Liver (tissue), 8 donors: ENCODE measurements at regions not wholly inside any gene's neighbourhood (a gene's known extent, or its start where the extent isn't known, plus 50 kb on each side); places are given as distances from the start of the nearest gene placed in this dataset.

Experiments used
- DNase-seq: peaks from one replicate; pipeline ENCODE4 v3.0.0-alpha.2; 2017; ENCODE audit warnings: low spot score
- H3K27ac ChIP-seq, 2 donors: one replicate each; pipeline ENCODE4 v1.7.0; 2013; ENCODE audit warnings: inconsistent platforms in 2 of 2, low read length in 2 of 2, control low read depth in 1 of 2, low read depth in 1 of 2, mild to moderate bottlenecking in 1 of 2
- H3K27me3 ChIP-seq, 4 donors: one replicate each; pipeline versions ENCODE4 v1.6.1 to v1.7.0; 2013; ENCODE audit warnings: low read length in 3 of 4, inconsistent platforms in 1 of 4, mild to moderate bottlenecking in 1 of 4, moderate library complexity in 1 of 4; ENCODE audit not compliant: control insufficient read depth in 4 of 4, insufficient read depth in 4 of 4
- H3K36me3 ChIP-seq, 4 donors: one replicate each; pipeline versions ENCODE4 v1.6.1 to v1.7.0; 2013; ENCODE audit warnings: low read length in 3 of 4, mild to moderate bottlenecking in 3 of 4, low read depth in 1 of 4, moderate library complexity in 1 of 4; ENCODE audit not compliant: control insufficient read depth in 4 of 4, insufficient read depth in 3 of 4
- H3K4me1 ChIP-seq, 4 donors: one replicate each; pipeline versions ENCODE4 v1.6.1 to v1.7.0; 2013; ENCODE audit warnings: low read length in 3 of 4, mild to moderate bottlenecking in 3 of 4, moderate library complexity in 1 of 4; ENCODE audit not compliant: control insufficient read depth in 4 of 4, insufficient read depth in 4 of 4
- H3K4me3 ChIP-seq, 3 donors: one replicate each; pipeline versions ENCODE4 v1.6.1 to v1.7.0; 2013; ENCODE audit warnings: low read length in 3 of 3, control low read depth in 1 of 3, low read depth in 1 of 3, mild to moderate bottlenecking in 1 of 3
- H3K9ac ChIP-seq, 2 donors: one replicate each; pipeline ENCODE4 v1.7.0; 2013; ENCODE audit warnings: low read length in 2 of 2, mild to moderate bottlenecking in 2 of 2, moderate library complexity in 2 of 2, control low read depth in 1 of 2, low read depth in 1 of 2
- H3K9me3 ChIP-seq, 4 donors: one replicate each; pipeline versions ENCODE4 v1.6.1 to v1.7.0; 2013; ENCODE audit warnings: low read length in 3 of 4; ENCODE audit not compliant: control insufficient read depth in 4 of 4
- ATF3 ChIP-seq: IDR thresholded peaks from 2 replicates; pipeline ENCODE4 v1.6.1; 2016; ENCODE audit warnings: antibody characterized with exemption
- CTCF ChIP-seq: fragments of 150-350 bp; IDR thresholded peaks from 2 replicates; pipeline ENCODE4 v1.5.1; 2017; ENCODE audit warnings: improper control_type of control experiment, low read depth, low read length; ENCODE audit not compliant: missing input control
- EGR1 ChIP-seq, 2 donors: IDR thresholded peaks; 2 replicates each; pipeline ENCODE4 v1.6.1; 2016 to 2018; ENCODE audit warnings: antibody characterized with exemption in 2 of 2, low read depth in 2 of 2
- FOXA1 ChIP-seq: IDR thresholded peaks from 2 replicates; pipeline ENCODE4 v1.6.1; 2016; ENCODE audit warnings: antibody characterized with exemption
- GABPA ChIP-seq, 2 donors: IDR thresholded peaks in 1 of 2; conservative IDR thresholded peaks in 1 of 2; 2 replicates each; pipeline ENCODE4 v1.6.1; 2016; ENCODE audit warnings: antibody characterized with exemption in 2 of 2, mild to moderate bottlenecking in 1 of 2, moderate library complexity in 1 of 2
- HNF4A ChIP-seq, 2 donors: conservative IDR thresholded peaks; 2 replicates each; pipeline ENCODE4 v1.6.1; 2016; ENCODE audit warnings: antibody characterized with exemption in 2 of 2, mild to moderate bottlenecking in 2 of 2
- HNF4G ChIP-seq: IDR thresholded peaks from 2 replicates; pipeline ENCODE4 v1.6.1; 2016; ENCODE audit warnings: antibody characterized with exemption
- JUND ChIP-seq, 2 donors: IDR thresholded peaks; 2 replicates each; pipeline ENCODE4 v1.6.1; 2016; ENCODE audit warnings: antibody characterized with exemption in 2 of 2
- MAX ChIP-seq: IDR thresholded peaks from 2 replicates; pipeline ENCODE4 v1.6.1; 2016; ENCODE audit warnings: antibody characterized with exemption
- NR2F2 ChIP-seq: IDR thresholded peaks from 2 replicates; pipeline ENCODE4 v1.6.1; 2016; ENCODE audit warnings: antibody characterized with exemption
- RAD21 ChIP-seq, 2 donors: IDR thresholded peaks; 2 replicates each; pipeline ENCODE4 v1.6.1; 2016; ENCODE audit warnings: antibody characterized with exemption in 2 of 2, mild to moderate bottlenecking in 2 of 2
- REST ChIP-seq: IDR thresholded peaks from 2 replicates; pipeline ENCODE4 v1.6.1; 2016; ENCODE audit warnings: antibody characterized with exemption, mild to moderate bottlenecking
- RXRA ChIP-seq, 2 donors: IDR thresholded peaks; 2 replicates each; pipeline ENCODE4 v1.6.1; 2017 to 2018; ENCODE audit warnings: antibody characterized with exemption in 2 of 2, mild to moderate bottlenecking in 1 of 2
- TAF1 ChIP-seq: conservative IDR thresholded peaks from 2 replicates; pipeline ENCODE4 v1.6.1; 2016; ENCODE audit warnings: antibody characterized with exemption, mild to moderate bottlenecking
- YY1 ChIP-seq: IDR thresholded peaks from 2 replicates; pipeline ENCODE4 v1.6.1; 2016; ENCODE audit warnings: antibody characterized with exemption, mild to moderate bottlenecking
- WGBS: extraction: QIAGEN DNeasy Blood & Tissue Kit; methylation state at CpG from one replicate; pipeline ENCODE4 v1.1.7; 2013; 5-methylcytosine and 5-hydroxymethylcytosine counted together
- TF ChIP-seq, protein P1 (sequence below): IDR thresholded peaks from 2 replicates; pipeline ENCODE4 v1.6.1; 2016; ENCODE audit warnings: antibody characterized with exemption
- donor health status: healthy.
- donor health status: healthy.
- donor health status: healthy.
- donor health status: healthy.
- donor health status: healthy.

GRCh38 chr1:163706915-163707314 is 385.2 kb downstream of the NUF2 start:
- 59% methylated on average over 1 of the region's 1 CpG for WGBS
- H3K4me1 ChIP-seq: no peaks in the 10 kb centered on the region
- TF ChIP-seq YY1 (no peak), NR2F2 (no peak), MAX (no peak), HNF4G (no peak), RXRA (IDR thresholded peaks at IDR 0.05) (no peak)
- TF ChIP-seq, protein P1, sequence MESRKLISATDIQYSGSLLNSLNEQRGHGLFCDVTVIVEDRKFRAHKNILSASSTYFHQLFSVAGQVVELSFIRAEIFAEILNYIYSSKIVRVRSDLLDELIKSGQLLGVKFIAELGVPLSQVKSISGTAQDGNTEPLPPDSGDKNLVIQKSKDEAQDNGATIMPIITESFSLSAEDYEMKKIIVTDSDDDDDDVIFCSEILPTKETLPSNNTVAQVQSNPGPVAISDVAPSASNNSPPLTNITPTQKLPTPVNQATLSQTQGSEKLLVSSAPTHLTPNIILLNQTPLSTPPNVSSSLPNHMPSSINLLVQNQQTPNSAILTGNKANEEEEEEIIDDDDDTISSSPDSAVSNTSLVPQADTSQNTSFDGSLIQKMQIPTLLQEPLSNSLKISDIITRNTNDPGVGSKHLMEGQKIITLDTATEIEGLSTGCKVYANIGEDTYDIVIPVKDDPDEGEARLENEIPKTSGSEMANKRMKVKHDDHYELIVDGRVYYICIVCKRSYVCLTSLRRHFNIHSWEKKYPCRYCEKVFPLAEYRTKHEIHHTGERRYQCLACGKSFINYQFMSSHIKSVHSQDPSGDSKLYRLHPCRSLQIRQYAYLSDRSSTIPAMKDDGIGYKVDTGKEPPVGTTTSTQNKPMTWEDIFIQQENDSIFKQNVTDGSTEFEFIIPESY: no peak

GRCh38 chr1:163709636-163710035 is 387.9 kb downstream of the NUF2 start:
- no peak overlapping the region for H3K4me3 ChIP-seq
- H3K36me3 ChIP-seq: no peaks in the 10 kb centered on the region
- no peaks in the 10 kb centered on the region for H3K9me3 ChIP-seq
- TF ChIP-seq CTCF: no peak
- TF ChIP-seq NR2F2: no peak
- TF ChIP-seq TAF1: no peak
- TF ChIP-seq FOXA1: no peak
- TF ChIP-seq HNF4A (conservative IDR thresholded peaks at IDR 0.05): no peak
- no peak for TF ChIP-seq RAD21 (IDR thresholded peaks at IDR 0.05)
- no peak for TF ChIP-seq YY1
- no peak for TF ChIP-seq HNF4G
- no peak for TF ChIP-seq ATF3
- TF ChIP-seq GABPA (IDR thresholded peaks at IDR 0.05 in 1 of 2, conservative IDR thresholded peaks at IDR 0.05 in 1 of 2): no peak
- no peak for TF ChIP-seq EGR1 (IDR thresholded peaks at IDR 0.05; ENCODE audit: low read depth in 2 of 2)
- no peak for TF ChIP-seq REST
- TF ChIP-seq JUND (IDR thresholded peaks at IDR 0.05): no peak
- no peak for TF ChIP-seq MAX
- WGBS: 80% methylated on average over 1 of the region's 1 CpG
- no peaks in the 10 kb centered on the region for H3K27me3 ChIP-seq
- DNase-seq: no peak
- no peak overlapping the region for H3K9ac ChIP-seq
- H3K27ac ChIP-seq: no peak overlapping the region
- H3K4me1 ChIP-seq: no peaks in the 10 kb centered on the region

More at GRCh38 chr1:163706915-163707314, 385.2 kb downstream of the NUF2 start:
- Histone ChIP-seq H3K27ac (no peak overlapping the region), H3K27me3 (peaks cover 0 to 5% (median 2%) of the 10 kb centered on the region in 4 donors), H3K36me3 (no peaks in the 10 kb centered on the region), H3K9ac (no peak overlapping the region), H3K4me3 (no peak overlapping the region), H3K9me3 (no peaks in the 10 kb centered on the region)
- DNase-seq: no peak
